ENCODE measurements at regions not wholly inside any gene's neighbourhood (a gene's known extent, or its start where the extent isn't known, plus 50 kb on each side); places are given as distances from the start of the nearest gene placed in this dataset.

- H3K4me3 Mint-ChIP-seq: no peak overlapping the region
These were observed 151.5 kb upstream of the RNPC3 start for GRCh38 chr1:103373991-103374390.

GRCh38 chr1:103372866-103373265 lies 152.6 kb upstream of the RNPC3 start:
- Mint-ChIP-seq H3K27me3 (no peaks in the 10 kb centered on the region), H3K27ac (no peak overlapping the region), H3K4me3 (no peak overlapping the region), H3K36me3 (no peaks in the 10 kb centered on the region), H3K4me1 (no peaks in the 10 kb centered on the region), H3K9me3 (no peaks in the 10 kb centered on the region)
- ATAC-seq (replicated peaks) (no peak), DNase-seq (no peak)

More at GRCh38 chr1:103373991-103374390, 151.5 kb upstream of the RNPC3 start:
- no peaks in the 10 kb centered on the region for H3K4me1 Mint-ChIP-seq
- no peak for ATAC-seq (replicated peaks)
- H3K36me3 Mint-ChIP-seq: no peaks in the 10 kb centered on the region
- no peaks in the 10 kb centered on the region for H3K27me3 Mint-ChIP-seq
- DNase-seq: no peak
- peaks cover 0 to under 1% of the 10 kb centered on the region in 2 donors for H3K9me3 Mint-ChIP-seq
- H3K27ac Mint-ChIP-seq: no peak overlapping the region

GRCh38 chr1:103371234-103371633 lies 154.3 kb upstream of the RNPC3 start:
- Mint-ChIP-seq H3K27me3 (no peaks in the 10 kb centered on the region), H3K4me1 (no peaks in the 10 kb centered on the region), H3K9me3 (peaks cover 0 to 1% of the 10 kb centered on the region in 2 donors), H3K4me3 (no peak overlapping the region), H3K36me3 (no peaks in the 10 kb centered on the region), H3K27ac (no peak overlapping the region)
- ATAC-seq (replicated peaks) (no peak), DNase-seq (no peak)

DNA sequence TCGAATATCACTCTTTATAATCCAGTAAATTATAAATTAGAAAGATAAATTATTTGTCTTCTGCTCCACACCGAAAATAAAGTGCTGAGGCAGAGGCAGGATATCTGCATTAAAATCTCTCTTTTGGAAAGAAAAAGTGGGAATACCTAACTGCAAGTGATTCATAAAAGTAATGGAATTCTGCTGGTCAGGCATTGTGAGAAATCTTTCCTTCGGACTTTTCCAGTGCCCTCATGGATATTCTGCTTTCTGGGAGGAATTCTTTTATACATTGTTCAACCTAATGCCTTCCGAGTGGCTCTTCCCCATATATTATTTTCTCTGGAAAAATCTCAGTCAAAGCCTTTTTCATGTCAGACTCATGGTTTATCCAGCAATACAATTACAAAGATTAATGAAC lies 158.3 kb upstream of the RNPC3 start:
- Mint-ChIP-seq H3K9me3 (peaks cover 0 to 1% of the 10 kb centered on the region in 2 donors), H3K36me3 (no peaks in the 10 kb centered on the region), H3K27me3 (no peaks in the 10 kb centered on the region), H3K4me3 (no peak overlapping the region), H3K4me1 (no peaks in the 10 kb centered on the region), H3K27ac (no peak overlapping the region)
- DNase-seq (no peak), ATAC-seq (replicated peaks) (no peak)

DNA sequence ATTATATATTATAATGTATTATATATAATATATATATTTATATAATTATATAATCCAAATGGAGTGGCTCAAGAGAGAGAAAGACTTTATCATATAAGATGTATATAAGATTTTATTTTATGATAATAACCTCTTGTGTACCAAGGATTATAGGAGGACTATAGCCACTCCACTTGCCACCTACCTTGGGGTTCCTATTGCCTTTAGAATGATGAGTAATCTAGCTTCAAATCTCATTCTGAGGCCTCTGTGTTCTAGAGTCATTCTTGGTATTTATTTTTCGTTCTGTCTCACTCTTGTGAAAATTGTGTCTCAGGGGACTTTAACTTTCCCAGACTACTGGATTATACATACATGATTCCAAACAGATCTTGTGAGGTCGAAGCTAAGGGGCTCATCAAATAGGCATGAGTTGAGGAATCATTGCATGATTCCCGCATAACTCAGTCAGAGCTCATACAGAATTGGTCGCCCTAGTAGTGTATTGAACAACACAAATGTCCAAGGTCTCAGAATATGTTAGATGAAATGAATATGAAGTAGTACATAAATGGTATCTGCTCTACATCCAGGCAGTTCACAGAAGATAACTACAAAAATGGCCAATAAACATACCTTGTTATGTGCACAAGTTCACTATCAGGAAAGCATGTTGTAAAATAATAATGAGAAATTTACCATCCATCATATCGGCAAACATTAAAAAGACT lies 159.5 kb upstream of the RNPC3 start:
- H3K36me3 Mint-ChIP-seq: no peaks in the 10 kb centered on the region
- H3K9me3 Mint-ChIP-seq: peaks cover 0 to 1% of the 10 kb centered on the region in 2 donors
- no peak overlapping the region for H3K4me3 Mint-ChIP-seq
- ATAC-seq (replicated peaks) (no peak), DNase-seq (no peak)
- H3K27ac Mint-ChIP-seq: no peak overlapping the region
- H3K27me3 Mint-ChIP-seq: no peaks in the 10 kb centered on the region
- H3K4me1 Mint-ChIP-seq: no peaks in the 10 kb centered on the region

DNA sequence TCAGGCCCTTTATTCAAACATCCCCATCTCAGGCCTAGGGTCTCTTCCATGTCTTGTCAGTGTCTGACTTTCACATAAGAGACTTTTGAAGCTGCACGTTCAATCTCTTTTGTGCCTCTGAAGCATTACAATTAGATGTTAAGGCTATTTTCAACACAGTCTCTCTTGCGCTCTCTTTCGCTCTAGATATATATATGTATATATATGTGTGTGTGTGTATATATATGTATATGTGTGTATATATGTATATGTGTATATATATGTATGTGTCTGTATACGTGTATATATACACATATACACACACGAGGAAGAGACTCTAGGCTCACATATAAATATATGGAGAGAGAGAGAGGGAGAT lies 162.5 kb upstream of the RNPC3 start:
- Mint-ChIP-seq H3K4me3 (no peak overlapping the region), H3K36me3 (no peaks in the 10 kb centered on the region), H3K4me1 (no peaks in the 10 kb centered on the region), H3K27ac (no peak overlapping the region), H3K27me3 (no peaks in the 10 kb centered on the region), H3K9me3 (peaks cover 0 to 1% of the 10 kb centered on the region in 2 donors)
- no peak for DNase-seq
- no peak for ATAC-seq (replicated peaks)

GRCh38 chr1:103362348-103363007 lies 163.0 kb upstream of the RNPC3 start:
- Mint-ChIP-seq H3K9me3 (peaks cover 0 to 1% of the 10 kb centered on the region in 2 donors), H3K36me3 (no peaks in the 10 kb centered on the region), H3K27ac (no peak overlapping the region), H3K4me3 (no peak overlapping the region), H3K4me1 (no peaks in the 10 kb centered on the region), H3K27me3 (no peaks in the 10 kb centered on the region)
- ATAC-seq (replicated peaks) (no peak), DNase-seq (no peak)

GRCh38 chr1:103353391-103353790 lies 172.1 kb upstream of the RNPC3 start:
- ATAC-seq (replicated peaks): no peak

DNA sequence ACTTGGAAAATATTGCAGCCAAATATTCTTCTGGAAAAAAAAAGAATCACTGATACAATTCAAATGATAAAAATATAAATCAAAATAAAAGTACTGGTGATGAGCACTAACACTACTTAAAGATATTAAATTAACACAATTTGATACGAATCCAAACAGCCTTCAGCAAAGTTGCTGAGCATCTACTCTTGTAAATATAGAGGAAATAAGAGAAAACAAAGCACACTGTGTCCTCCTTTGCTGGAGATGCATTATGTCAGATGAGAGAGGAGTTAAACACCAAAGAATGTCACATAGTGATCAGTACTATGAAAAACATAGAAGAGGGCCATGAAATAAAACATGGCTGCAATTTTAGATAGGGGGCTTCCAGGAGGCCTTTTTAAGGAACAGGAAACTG lies 177.4 kb upstream of the RNPC3 start:
- Mint-ChIP-seq H3K9me3 (no peaks in the 10 kb centered on the region), H3K36me3 (no peaks in the 10 kb centered on the region), H3K27me3 (no peaks in the 10 kb centered on the region), H3K4me1 (no peaks in the 10 kb centered on the region), H3K4me3 (no peak overlapping the region), H3K27ac (no peak overlapping the region)
- no peak for DNase-seq
- no peak for ATAC-seq (replicated peaks)

More at GRCh38 chr1:103353391-103353790, 172.1 kb upstream of the RNPC3 start:
- Mint-ChIP-seq H3K9me3 (peaks cover 4 to 5% of the 10 kb centered on the region in 2 donors), H3K4me1 (no peaks in the 10 kb centered on the region), H3K27me3 (no peaks in the 10 kb centered on the region), H3K4me3 (no peak overlapping the region), H3K27ac (no peak overlapping the region), H3K36me3 (no peaks in the 10 kb centered on the region)
- DNase-seq: no peak

DNA sequence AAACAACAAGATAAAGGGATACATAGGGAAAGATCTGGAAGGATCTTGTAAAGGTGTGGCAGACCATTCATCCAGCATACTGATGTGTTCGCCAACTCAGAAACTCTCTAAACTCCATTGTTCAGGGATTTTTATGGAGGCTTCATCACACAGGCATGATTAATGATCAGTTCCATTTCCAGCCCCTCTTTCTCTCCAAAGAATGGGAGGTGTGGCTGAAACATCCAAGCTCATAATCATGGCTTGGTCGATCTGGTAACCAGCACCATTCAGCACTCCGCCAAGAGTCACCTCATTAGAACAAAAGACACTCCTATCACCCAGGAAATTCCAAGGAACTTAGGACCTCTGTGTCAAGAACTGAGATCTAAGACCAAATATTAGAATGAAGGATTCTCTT lies 180.6 kb upstream of the RNPC3 start:
- ATAC-seq (replicated peaks) (no peak), DNase-seq (no peak)
- H3K27me3 Mint-ChIP-seq: no peaks in the 10 kb centered on the region
- no peaks in the 10 kb centered on the region for H3K9me3 Mint-ChIP-seq
- no peaks in the 10 kb centered on the region for H3K4me1 Mint-ChIP-seq
- H3K4me3 Mint-ChIP-seq: no peak overlapping the region
- H3K36me3 Mint-ChIP-seq: no peaks in the 10 kb centered on the region
- H3K27ac Mint-ChIP-seq: no peak overlapping the region

DNA sequence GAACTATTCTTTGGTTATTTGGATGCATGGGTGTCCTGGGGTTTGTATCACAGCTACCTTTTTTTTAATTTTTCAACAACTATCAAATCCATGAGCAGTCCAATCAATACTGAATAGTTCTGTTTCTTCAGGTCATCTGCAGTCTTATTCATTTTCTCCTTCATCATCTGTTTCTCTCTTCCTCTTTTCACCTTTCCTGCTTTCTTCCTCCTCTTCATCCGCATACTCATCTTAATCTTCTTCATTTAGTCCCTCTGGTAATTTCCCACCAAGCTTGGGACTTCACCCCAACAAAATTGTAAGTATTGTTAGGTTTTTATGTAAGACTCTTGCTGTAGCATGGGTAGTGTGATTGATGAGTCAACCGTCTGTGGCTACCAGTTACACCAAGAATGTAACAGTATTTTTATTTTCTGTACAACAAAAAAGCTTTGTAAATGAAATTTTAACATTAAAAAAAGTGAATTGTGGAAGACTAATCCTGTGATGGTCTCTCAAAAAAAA lies 184.1 kb upstream of the RNPC3 start:
- no peak overlapping the region for H3K4me3 Mint-ChIP-seq
- H3K27ac Mint-ChIP-seq: no peak overlapping the region
- no peaks in the 10 kb centered on the region for H3K9me3 Mint-ChIP-seq
- no peaks in the 10 kb centered on the region for H3K36me3 Mint-ChIP-seq
- no peaks in the 10 kb centered on the region for H3K27me3 Mint-ChIP-seq
- H3K4me1 Mint-ChIP-seq: no peaks in the 10 kb centered on the region
- no peak for DNase-seq
- no peak for ATAC-seq (replicated peaks)

DNA sequence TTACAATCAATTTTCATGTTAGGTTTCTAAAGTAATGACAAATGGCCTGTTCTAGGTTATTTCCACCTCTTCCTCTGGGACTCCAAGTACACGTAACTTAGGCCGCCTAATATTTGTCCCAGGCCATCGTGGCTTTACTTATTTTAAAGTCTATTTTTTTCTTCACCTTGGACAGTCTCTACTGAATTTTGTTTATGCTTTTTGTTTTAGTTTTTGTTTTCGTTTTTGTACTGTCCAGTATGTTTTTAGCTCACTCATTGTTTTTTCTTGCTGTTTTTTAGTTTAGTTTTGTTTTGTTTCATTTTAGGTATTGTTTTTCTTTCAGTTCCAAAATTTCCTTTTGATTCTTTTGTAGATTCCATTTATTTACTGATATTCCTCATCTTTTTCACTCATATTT lies 187.7 kb upstream of the RNPC3 start:
- Mint-ChIP-seq H3K4me3 (no peak overlapping the region), H3K36me3 (no peaks in the 10 kb centered on the region), H3K4me1 (no peaks in the 10 kb centered on the region), H3K27ac (no peak overlapping the region), H3K27me3 (no peaks in the 10 kb centered on the region), H3K9me3 (no peaks in the 10 kb centered on the region)
- no peak for ATAC-seq (replicated peaks)
- no peak for DNase-seq

DNA sequence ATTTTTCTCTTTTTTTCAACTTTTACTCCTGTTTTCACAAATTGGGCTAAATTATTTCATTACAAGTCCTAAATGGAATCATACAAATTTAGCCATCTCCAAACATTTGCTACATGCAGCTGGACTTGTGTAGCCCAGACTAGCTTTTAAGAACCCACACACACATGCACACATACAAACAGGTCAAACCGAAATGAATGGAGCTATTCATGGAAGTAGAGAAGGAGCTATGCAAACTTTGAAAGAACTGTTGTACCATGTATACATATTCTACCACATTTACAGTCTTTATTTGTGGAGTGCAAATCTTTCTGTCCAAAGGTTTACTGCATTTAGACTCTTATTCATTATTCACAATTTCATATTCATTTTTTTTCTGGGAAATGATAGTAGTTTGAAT lies 189.1 kb upstream of the RNPC3 start:
- Mint-ChIP-seq H3K27me3 (no peaks in the 10 kb centered on the region), H3K36me3 (no peaks in the 10 kb centered on the region), H3K4me3 (no peak overlapping the region), H3K9me3 (no peaks in the 10 kb centered on the region), H3K27ac (no peak overlapping the region), H3K4me1 (no peaks in the 10 kb centered on the region)
- DNase-seq (no peak), ATAC-seq (replicated peaks) (no peak)

- Mint-ChIP-seq H3K9me3 (no peaks in the 10 kb centered on the region), H3K4me3 (no peak overlapping the region), H3K27ac (no peak overlapping the region), H3K27me3 (no peaks in the 10 kb centered on the region), H3K4me1 (no peaks in the 10 kb centered on the region), H3K36me3 (no peaks in the 10 kb centered on the region)
- no peak for DNase-seq
- ATAC-seq (replicated peaks): no peak
These were observed 192.4 kb upstream of the RNPC3 start for GRCh38 chr1:103333141-103333540.

DNA sequence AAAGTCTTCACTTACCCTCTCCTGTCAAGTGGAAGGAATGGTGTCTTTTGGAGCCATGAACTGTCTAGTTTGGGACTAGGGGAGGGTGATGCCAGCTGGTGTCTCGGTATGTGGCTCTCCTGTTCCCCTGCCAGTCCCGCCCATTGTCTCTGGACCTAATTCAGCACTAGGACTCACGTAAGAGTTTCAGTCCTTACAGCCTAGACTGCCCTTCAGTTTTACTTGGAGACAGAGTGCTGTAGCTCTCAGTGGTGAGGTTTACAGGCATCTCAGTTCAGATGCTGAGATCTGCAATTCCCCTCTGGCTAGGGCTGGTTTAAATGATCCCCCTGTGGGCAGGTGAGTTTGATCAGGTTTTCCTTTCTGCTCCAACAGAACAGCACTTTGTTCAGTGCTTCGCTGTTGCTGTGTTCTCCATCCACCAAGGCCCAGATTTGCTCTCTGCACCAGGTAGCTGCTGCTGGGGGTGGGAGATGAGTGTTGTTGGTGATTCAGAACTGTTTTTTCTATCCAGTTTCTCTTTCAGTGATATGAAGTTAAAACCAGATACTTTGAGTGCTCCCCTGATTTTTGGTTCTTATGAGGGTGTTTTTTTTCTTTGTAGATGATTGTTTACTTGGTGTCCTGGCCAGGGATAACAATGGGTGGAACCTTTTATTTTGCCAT lies 198.3 kb upstream of the RNPC3 start:
- Mint-ChIP-seq H3K4me3 (no peak overlapping the region), H3K27me3 (no peaks in the 10 kb centered on the region), H3K36me3 (no peaks in the 10 kb centered on the region), H3K9me3 (peaks cover 3 to 7% of the 10 kb centered on the region in 2 donors), H3K4me1 (no peaks in the 10 kb centered on the region), H3K27ac (no peak overlapping the region)
- DNase-seq (no peak), ATAC-seq (replicated peaks) (no peak)

Data from stimulated activated naive B cell treated with anti-CD40 and anti-IgM and Interleukin-4, amounts not matched to agents 10 μg/mL and 1 μg/mL and 100 μg/mL, for 72 hours (primary cell).